AG04449 (cell line): ENCODE measurements at regions not wholly inside any gene's neighbourhood (a gene's known extent, or its start where the extent isn't known, plus 50 kb on each side); places are given as distances from the start of the nearest gene placed in this dataset.

Experiments
- CTCF ChIA-PET: fragments of 350-600 bp; formaldehyde crosslinking; extraction: SDS; loops from one replicate; lab custom pipeline; 2021; ENCODE audit warnings: antibody characterized with exemption; lab: Yijun Ruan, JAX
- POLR2A ChIA-PET: fragments of 400-600, 350-600 bp; formaldehyde crosslinking; extraction: SDS; loops from one replicate; lab custom pipeline; 2020; ENCODE audit warnings: antibody characterized with exemption, inconsistent platforms; lab: Yijun Ruan, JAX
- DNase-seq: peaks from one replicate; pipeline ENCODE4 v3.0.0-alpha.2; 2010; ENCODE audit warnings: low read depth, low spot score
- H3K4me3 ChIP-seq: 2 replicates; pipeline ENCODE4 v1.5.1; 2011; ENCODE audit warnings: low read depth, mild to moderate bottlenecking, control low read depth, low read length
- CTCF ChIP-seq: IDR thresholded peaks from one replicate; pipeline ENCODE4 v1.5.1; 2011; ENCODE audit warnings: mild to moderate bottlenecking, moderate library complexity, low read length, control low read depth, inconsistent platforms; ENCODE audit not compliant: insufficient read depth; ENCODE audit errors: missing control alignments

- no peak for DNase-seq
- POLR2A ChIA-PET = no interaction called here
- H3K4me3 ChIP-seq = no peak overlapping the region
- TF ChIP-seq CTCF = no peak
- CTCF ChIA-PET = no interaction called here
Measured at GRCh38 chr10:83254698-83255097, 884.6 kb upstream of the GHITM start.

GRCh38 chr10:83262434-83262833 lies 876.9 kb upstream of the GHITM start:
- CTCF ChIA-PET = no interaction called here
- no peak for TF ChIP-seq CTCF
- POLR2A ChIA-PET = no interaction called here
- no peak overlapping the region for H3K4me3 ChIP-seq
- no peak for DNase-seq

- ChIA-PET CTCF (no interaction called here), POLR2A (no interaction called here)
- no peak for DNase-seq
- no peak for TF ChIP-seq CTCF
- H3K4me3 ChIP-seq = no peak overlapping the region
Measured at GRCh38 chr10:83272666-83273434, 866.5 kb upstream of the GHITM start.

- CTCF ChIA-PET = no interaction called here
- no peak for TF ChIP-seq CTCF
- POLR2A ChIA-PET = no interaction called here
- no peak for DNase-seq
- no peak overlapping the region for H3K4me3 ChIP-seq
Measured at GRCh38 chr10:83274088-83274487, 865.2 kb upstream of the GHITM start.

GRCh38 chr10:83276971-83277370 lies 862.3 kb upstream of the GHITM start:
- DNase-seq = no peak
- H3K4me3 ChIP-seq = no peak overlapping the region
- no peak for TF ChIP-seq CTCF
- ChIA-PET POLR2A (no interaction called here), CTCF (no interaction called here)

GRCh38 chr10:83283151-83283550 lies 856.2 kb upstream of the GHITM start:
- TF ChIP-seq CTCF = no peak
- no peak overlapping the region for H3K4me3 ChIP-seq
- ChIA-PET POLR2A (no interaction called here), CTCF (no interaction called here)
- DNase-seq = no peak
